Activated naive CD4-positive, alpha-beta T cell treated with anti-CD3 and anti-CD28 coated beads, Interleukin-2, amount 10 ng/mL, durations not matched to agents 7 days and 5 days (primary cell): ENCODE measurements at regions not wholly inside any gene's neighbourhood (a gene's known extent, or its start where the extent isn't known, plus 50 kb on each side); places are given as distances from the start of the nearest gene placed in this dataset.

Source experiments
- CTCF ChIA-PET: fragments of 350-600 bp; sonication (Branson Sonifier 250); formaldehyde crosslinking; loops from one replicate; lab custom pipeline; 2021; ENCODE audit warnings: antibody characterized with exemption; lab: Charles Lee
- DNase-seq: peaks from one replicate; pipeline ENCODE4 v3.0.0-alpha.2; 2020
- H3K27ac Mint-ChIP-seq: one replicate; pipeline ENCODE4 v1.8.0; 2021; ENCODE audit warnings: mild to moderate bottlenecking, moderate library complexity, mixed read lengths
- H3K27me3 Mint-ChIP-seq: one replicate; pipeline ENCODE4 v1.8.0; 2021; ENCODE audit warnings: mild to moderate bottlenecking, mixed read lengths
- H3K36me3 Mint-ChIP-seq: one replicate; pipeline ENCODE4 v1.8.0; 2021; ENCODE audit warnings: mixed read lengths
- H3K4me1 Mint-ChIP-seq: one replicate; pipeline ENCODE4 v1.8.0; 2021; ENCODE audit warnings: mixed read lengths
- H3K4me3 Mint-ChIP-seq: one replicate; pipeline ENCODE4 v1.8.0; 2021; ENCODE audit warnings: mild to moderate bottlenecking, moderate library complexity, mixed read lengths
- H3K9me3 Mint-ChIP-seq: one replicate; pipeline ENCODE4 v1.8.0; 2021; ENCODE audit warnings: mixed read lengths

GRCh38 chr5:135654761-135655467 is 76.1 kb upstream of the CXCL14 start:
- Mint-ChIP-seq H3K4me1 (no peaks in the 10 kb centered on the region), H3K36me3 (no peaks in the 10 kb centered on the region), H3K4me3 (no peak overlapping the region), H3K27ac (no peak overlapping the region), H3K9me3 (peaks cover 6% of the 10 kb centered on the region), H3K27me3 (no peaks in the 10 kb centered on the region)
- CTCF ChIA-PET = interaction anchor here (0.6 to 1.1 kb wide), 2 partner anchors 12 to 473 kb away, joined by 3 read pairs; no protein-coding TSS in a partner anchor
- DNase-seq = no peak

GRCh38 chr5:135651156-135651555 is 72.4 kb upstream of the CXCL14 start:
- no peaks in the 10 kb centered on the region for H3K27me3 Mint-ChIP-seq
- no peaks in the 10 kb centered on the region for H3K36me3 Mint-ChIP-seq
- no peaks in the 10 kb centered on the region for H3K4me1 Mint-ChIP-seq
- H3K4me3 Mint-ChIP-seq = no peak overlapping the region
- CTCF ChIA-PET = no interaction called here
- H3K9me3 Mint-ChIP-seq = no peaks in the 10 kb centered on the region
- no peak overlapping the region for H3K27ac Mint-ChIP-seq
- DNase-seq = no peak

- H3K36me3 Mint-ChIP-seq = no peaks in the 10 kb centered on the region
- H3K4me3 Mint-ChIP-seq = no peak overlapping the region
- H3K27ac Mint-ChIP-seq = no peak overlapping the region
- no peaks in the 10 kb centered on the region for H3K4me1 Mint-ChIP-seq
- no peak for DNase-seq
- H3K9me3 Mint-ChIP-seq = no peaks in the 10 kb centered on the region
- CTCF ChIA-PET = no interaction called here
- H3K27me3 Mint-ChIP-seq = no peaks in the 10 kb centered on the region
Observed at GRCh38 chr5:135650081-135650480, 71.3 kb upstream of the CXCL14 start.

- Mint-ChIP-seq H3K36me3 (no peaks in the 10 kb centered on the region), H3K27ac (no peak overlapping the region)
- CTCF ChIA-PET = no interaction called here
Observed at GRCh38 chr5:135649435-135649834, 70.6 kb upstream of the CXCL14 start.

GRCh38 chr5:135648116-135648515 is 69.3 kb upstream of the CXCL14 start:
- no peaks in the 10 kb centered on the region for H3K9me3 Mint-ChIP-seq
- no peak for DNase-seq
- H3K4me1 Mint-ChIP-seq = no peaks in the 10 kb centered on the region
- peaks cover 5% of the 10 kb centered on the region for H3K27me3 Mint-ChIP-seq
- H3K36me3 Mint-ChIP-seq = no peaks in the 10 kb centered on the region
- no peak overlapping the region for H3K27ac Mint-ChIP-seq
- CTCF ChIA-PET = no interaction called here
- H3K4me3 Mint-ChIP-seq = no peak overlapping the region

More at GRCh38 chr5:135649435-135649834, 70.6 kb upstream of the CXCL14 start:
- Mint-ChIP-seq H3K27me3 (peaks cover 4% of the 10 kb centered on the region), H3K4me3 (no peak overlapping the region), H3K9me3 (no peaks in the 10 kb centered on the region), H3K4me1 (no peaks in the 10 kb centered on the region)
- no peak for DNase-seq

- H3K27me3 Mint-ChIP-seq = peaks cover 5% of the 10 kb centered on the region
- no peak for DNase-seq
- no peaks in the 10 kb centered on the region for H3K9me3 Mint-ChIP-seq
- H3K27ac Mint-ChIP-seq = no peak overlapping the region
- H3K4me3 Mint-ChIP-seq = no peak overlapping the region
- CTCF ChIA-PET = no interaction called here
- H3K36me3 Mint-ChIP-seq = no peaks in the 10 kb centered on the region
- no peaks in the 10 kb centered on the region for H3K4me1 Mint-ChIP-seq
Observed at GRCh38 chr5:135645336-135646180, 66.8 kb upstream of the CXCL14 start.

GRCh38 chr5:135644816-135645215 is 66.0 kb upstream of the CXCL14 start:
- Mint-ChIP-seq H3K9me3 (no peaks in the 10 kb centered on the region), H3K4me3 (no peak overlapping the region), H3K27me3 (peaks cover 5% of the 10 kb centered on the region), H3K4me1 (no peaks in the 10 kb centered on the region), H3K27ac (no peak overlapping the region), H3K36me3 (no peaks in the 10 kb centered on the region)
- DNase-seq = no peak
- CTCF ChIA-PET = no interaction called here

GRCh38 chr5:135643881-135644766 is 65.3 kb upstream of the CXCL14 start:
- Mint-ChIP-seq H3K4me3 (no peak overlapping the region), H3K36me3 (no peaks in the 10 kb centered on the region), H3K4me1 (no peaks in the 10 kb centered on the region), H3K9me3 (no peaks in the 10 kb centered on the region), H3K27ac (no peak overlapping the region), H3K27me3 (peaks cover 5% of the 10 kb centered on the region)
- CTCF ChIA-PET = no interaction called here
- no peak for DNase-seq

- DNase-seq = no peak
- Mint-ChIP-seq H3K4me1 (no peaks in the 10 kb centered on the region), H3K27me3 (peaks cover 5% of the 10 kb centered on the region), H3K4me3 (no peak overlapping the region), H3K27ac (no peak overlapping the region), H3K9me3 (no peaks in the 10 kb centered on the region), H3K36me3 (no peaks in the 10 kb centered on the region)
- CTCF ChIA-PET = no interaction called here
Observed at GRCh38 chr5:135642934-135643333, 64.1 kb upstream of the CXCL14 start.

- CTCF ChIA-PET = no interaction called here
- no peak for DNase-seq
- Mint-ChIP-seq H3K4me3 (no peak overlapping the region), H3K27me3 (peaks cover 5% of the 10 kb centered on the region), H3K27ac (no peak overlapping the region), H3K36me3 (no peaks in the 10 kb centered on the region), H3K9me3 (no peaks in the 10 kb centered on the region), H3K4me1 (no peaks in the 10 kb centered on the region)
Observed at GRCh38 chr5:135642488-135642870, 63.7 kb upstream of the CXCL14 start.

GRCh38 chr5:135641734-135642487 is 63.1 kb upstream of the CXCL14 start:
- Mint-ChIP-seq H3K9me3 (no peaks in the 10 kb centered on the region), H3K4me1 (no peaks in the 10 kb centered on the region), H3K4me3 (no peak overlapping the region), H3K27me3 (peaks cover 5% of the 10 kb centered on the region), H3K36me3 (no peaks in the 10 kb centered on the region), H3K27ac (no peak overlapping the region)
- DNase-seq = no peak
- CTCF ChIA-PET = no interaction called here

GRCh38 chr5:135641319-135641718 is 62.5 kb upstream of the CXCL14 start:
- no peak for DNase-seq
- no peaks in the 10 kb centered on the region for H3K9me3 Mint-ChIP-seq
- H3K27me3 Mint-ChIP-seq = peaks cover 9% of the 10 kb centered on the region
- no peaks in the 10 kb centered on the region for H3K4me1 Mint-ChIP-seq
- H3K27ac Mint-ChIP-seq = no peak overlapping the region
- no peak overlapping the region for H3K4me3 Mint-ChIP-seq
- no peaks in the 10 kb centered on the region for H3K36me3 Mint-ChIP-seq
- CTCF ChIA-PET = no interaction called here

GRCh38 chr5:135635451-135635850 is 56.7 kb upstream of the CXCL14 start:
- H3K9me3 Mint-ChIP-seq = no peaks in the 10 kb centered on the region

More at GRCh38 chr5:135635451-135635850, 56.7 kb upstream of the CXCL14 start:
- no peaks in the 10 kb centered on the region for H3K36me3 Mint-ChIP-seq
- no peaks in the 10 kb centered on the region for H3K4me1 Mint-ChIP-seq
- H3K27ac Mint-ChIP-seq = no peak overlapping the region
- CTCF ChIA-PET = interaction anchor here (0.6 kb wide), 1 partner anchor 23 kb away, joined by 3 read pairs; no protein-coding TSS in a partner anchor
- no peak for DNase-seq
- no peak overlapping the region for H3K4me3 Mint-ChIP-seq
- peaks cover 9% of the 10 kb centered on the region for H3K27me3 Mint-ChIP-seq
